PC-3 (cell line): ENCODE measurements at regions not wholly inside any gene's neighbourhood (a gene's known extent, or its start where the extent isn't known, plus 50 kb on each side); places are given as distances from the start of the nearest gene placed in this dataset.

Experiments used
- ATAC-seq: fragments of 200-7000 bp; cut with Tn5 transposase; 2 replicates; pipeline ENCODE4 v1.9.1; 2020; ENCODE audit warnings: mild to moderate bottlenecking, moderate library complexity
- BruUV-seq: library from RNA; stranded (reverse); fragments of 400-500 nt; replicated peaks from 2 replicates; lab custom pipeline; 2021; lab: Mats Ljungman, UMichigan
- CTCF ChIA-PET: fragments of 300-600 bp; sonication (Branson Sonifier 250); formaldehyde crosslinking; loops from one replicate; lab custom pipeline; 2022; ENCODE audit warnings: antibody characterized with exemption; lab: Charles Lee
- POLR2A ChIA-PET: fragments of 300-600 bp; sonication (Branson Sonifier 250); formaldehyde crosslinking; loops from one replicate; lab custom pipeline; 2022; ENCODE audit warnings: antibody characterized with exemption; ENCODE audit not compliant: unreplicated experiment; lab: Charles Lee
- DNase-seq: peaks from one replicate; pipeline ENCODE4 v3.0.0-alpha.2; 2015
- H2AFZ ChIP-seq: fragments of 300-600 bp; sonication (generic); 2 replicates; pipeline ENCODE4 v1.6.0; 2016; ENCODE audit warnings: antibody characterized with exemption, low read length
- H3F3A ChIP-seq: fragments of 300-600 bp; sonication (generic); one replicate; pipeline ENCODE4 v1.6.0; 2017; ENCODE audit warnings: antibody characterized with exemption, low read length, control low read depth, mild to moderate bottlenecking; ENCODE audit not compliant: unreplicated experiment
- H3K27ac ChIP-seq: fragments of 300-600 bp; sonication (generic); 2 replicates; pipeline ENCODE4 v1.5.1; 2016; ENCODE audit warnings: mild to moderate bottlenecking, low read length
- H3K27me3 ChIP-seq: fragments of 300-600 bp; sonication (generic); 2 replicates; pipeline ENCODE4 v1.6.1; 2016; ENCODE audit warnings: low read length, mixed read lengths
- H3K36me3 ChIP-seq: fragments of 300-600 bp; sonication (generic); 2 replicates; pipeline ENCODE4 v1.6.1; 2016; ENCODE audit warnings: low read depth, mixed run types, low read length, mixed read lengths
- H3K4me1 ChIP-seq: fragments of 300-600 bp; sonication (generic); 2 replicates; pipeline ENCODE4 v1.5.1; 2016; ENCODE audit warnings: low read length; ENCODE audit not compliant: insufficient read depth
- H3K4me2 ChIP-seq: fragments of 300-600 bp; sonication (generic); 2 replicates; pipeline ENCODE4 v1.6.0; 2016; ENCODE audit warnings: low read length
- H3K4me3 ChIP-seq: fragments of 300-600 bp; sonication (generic); 2 replicates; pipeline ENCODE4 v1.5.1; 2016; ENCODE audit warnings: mild to moderate bottlenecking, low read length, mixed read lengths
- H3K79me2 ChIP-seq: fragments of 300-600 bp; sonication (generic); 2 replicates; pipeline ENCODE4 v1.6.1; 2017; ENCODE audit warnings: low read length, mixed read lengths
- H3K9ac ChIP-seq: fragments of 300-600 bp; sonication (generic); 2 replicates; pipeline ENCODE4 v1.6.0; 2016; ENCODE audit warnings: mild to moderate bottlenecking, low read length
- H3K9me2 ChIP-seq: fragments of 300-600 bp; sonication (generic); replicated peaks from 2 replicates; pipeline ENCODE4 v1.6.1; 2016; ENCODE audit warnings: mixed run types, low read length, mixed read lengths
- H3K9me3 ChIP-seq: fragments of 300-600 bp; sonication (generic); 2 replicates; pipeline ENCODE4 v1.6.1; 2016; ENCODE audit warnings: low read length, mixed read lengths
- H4K20me1 ChIP-seq: fragments of 300-600 bp; sonication (generic); 2 replicates; pipeline ENCODE4 v1.6.1; 2016; ENCODE audit warnings: low read length, mixed read lengths
- CTCF ChIP-seq: fragments of 300-600 bp; sonication (generic); conservative IDR thresholded peaks from 2 replicates; pipeline ENCODE4 v1.5.1; 2017; ENCODE audit warnings: antibody characterized with exemption, low read depth, mild to moderate bottlenecking, low read length
- EZH2 ChIP-seq: fragments of 300-600 bp; sonication (generic); IDR thresholded peaks from one replicate; pipeline ENCODE4 v1.6.1; 2017; ENCODE audit warnings: antibody characterized with exemption, mild to moderate bottlenecking, low read length; ENCODE audit not compliant: unreplicated experiment
- EZH2phosphoT487 ChIP-seq: fragments of 300-600 bp; sonication (generic); IDR thresholded peaks from 2 replicates; pipeline ENCODE4 v1.6.1; 2018; ENCODE audit warnings: mild to moderate bottlenecking, antibody characterized with exemption, low read length, borderline replicate concordance
- intact Hi-C: fragments of 100-400 bp; cut with micrococcal nuclease; formaldehyde crosslinking; loops from 2 replicates; pipeline ENCODE4 v1.9.0; 2023

- Histone ChIP-seq H3K4me3 (no peak overlapping the region), H4K20me1 (no peaks in the 10 kb centered on the region), H3K4me1 (no peaks in the 10 kb centered on the region), H3K79me2 (no peaks in the 10 kb centered on the region), H3K27me3 (no peaks in the 10 kb centered on the region), H3K9me2 (no peaks in the 10 kb centered on the region), H3K9me3 (peaks cover 3% of the 10 kb centered on the region; the same call in 1 of the 2 replicates), H3F3A (no peaks in the 10 kb centered on the region), H3K36me3 (no peaks in the 10 kb centered on the region), H3K27ac (no peak overlapping the region), H3K9ac (no peak overlapping the region), H3K4me2 (no peak overlapping the region), H2AFZ (no peak overlapping the region)
- ChIA-PET POLR2A (no interaction called here), CTCF (no interaction called here)
- intact Hi-C loops, result no loop called here
- no peak for ATAC-seq
- TF ChIP-seq EZH2phosphoT487 (no peak), CTCF (no peak), EZH2 (no peak)
- DNase-seq, result no peak
- BruUV-seq, result no TSS peak
These were observed 1756.2 kb upstream of the SEL1L start for GRCh38 chr14:83289896-83290295.

- no peak overlapping the region for H3K4me3 ChIP-seq
- CTCF ChIA-PET, result no interaction called here
- H3K9me3 ChIP-seq, result peaks cover 3% of the 10 kb centered on the region; the same call in 1 of the 2 replicates
- no peak overlapping the region for H3K4me2 ChIP-seq
- intact Hi-C loops, result no loop called here
- POLR2A ChIA-PET, result no interaction called here
- no peaks in the 10 kb centered on the region for H3F3A ChIP-seq
- no peaks in the 10 kb centered on the region for H3K4me1 ChIP-seq
- no peaks in the 10 kb centered on the region for H3K79me2 ChIP-seq
- no TSS peak for BruUV-seq
- ATAC-seq (no peak), DNase-seq (no peak)
- H3K27me3 ChIP-seq, result no peaks in the 10 kb centered on the region
- no peaks in the 10 kb centered on the region for H3K9me2 ChIP-seq
- no peak overlapping the region for H2AFZ ChIP-seq
- TF ChIP-seq CTCF (no peak), EZH2phosphoT487 (no peak), EZH2 (no peak)
- H4K20me1 ChIP-seq, result no peaks in the 10 kb centered on the region
- no peak overlapping the region for H3K27ac ChIP-seq
- no peaks in the 10 kb centered on the region for H3K36me3 ChIP-seq
- H3K9ac ChIP-seq, result no peak overlapping the region
These were observed 1756.8 kb upstream of the SEL1L start for GRCh38 chr14:83290447-83290846.

- no peak for TF ChIP-seq EZH2phosphoT487
- TF ChIP-seq CTCF, result no peak
- no peak for TF ChIP-seq EZH2
- POLR2A ChIA-PET, result no interaction called here
- Histone ChIP-seq H3K27me3 (no peaks in the 10 kb centered on the region), H3K79me2 (no peaks in the 10 kb centered on the region), H3K4me3 (no peak overlapping the region), H3K4me2 (no peak overlapping the region), H3K9me3 (peaks cover 3% of the 10 kb centered on the region; the same call in 1 of the 2 replicates), H2AFZ (no peak overlapping the region), H3K27ac (no peak overlapping the region), H3F3A (no peaks in the 10 kb centered on the region), H3K4me1 (no peaks in the 10 kb centered on the region), H3K9ac (no peak overlapping the region), H3K36me3 (no peaks in the 10 kb centered on the region), H3K9me2 (no peaks in the 10 kb centered on the region), H4K20me1 (no peaks in the 10 kb centered on the region)
- intact Hi-C loops, result no loop called here
- ATAC-seq (no peak), DNase-seq (no peak)
- CTCF ChIA-PET, result no interaction called here
- BruUV-seq, result no TSS peak
These were observed 1758.1 kb upstream of the SEL1L start for GRCh38 chr14:83291714-83292113.
